ENCODE measurements at regions not wholly inside any gene's neighbourhood (a gene's known extent, or its start where the extent isn't known, plus 50 kb on each side); places are given as distances from the start of the nearest gene placed in this dataset.

DNA sequence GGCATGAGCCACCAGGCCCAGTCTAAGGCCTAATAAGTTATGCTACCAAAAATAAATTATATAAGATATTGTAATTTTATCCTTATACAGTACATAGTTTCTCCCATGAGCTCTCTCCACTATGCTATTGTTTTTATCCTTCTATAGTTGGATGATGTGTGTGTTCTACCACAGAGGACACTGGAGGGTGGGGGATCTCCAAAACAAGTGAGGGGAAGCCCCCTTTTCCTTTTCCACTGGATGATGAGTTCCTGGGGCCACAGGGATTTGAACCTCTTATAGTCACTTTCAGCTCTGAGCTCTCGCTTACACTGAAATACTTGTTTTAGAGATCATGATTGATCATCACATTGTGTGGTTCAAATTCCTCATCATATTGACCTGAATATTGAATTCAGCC is 77.6 kb upstream of the VAV3 start:
- TF ChIP-seq, protein P1, sequence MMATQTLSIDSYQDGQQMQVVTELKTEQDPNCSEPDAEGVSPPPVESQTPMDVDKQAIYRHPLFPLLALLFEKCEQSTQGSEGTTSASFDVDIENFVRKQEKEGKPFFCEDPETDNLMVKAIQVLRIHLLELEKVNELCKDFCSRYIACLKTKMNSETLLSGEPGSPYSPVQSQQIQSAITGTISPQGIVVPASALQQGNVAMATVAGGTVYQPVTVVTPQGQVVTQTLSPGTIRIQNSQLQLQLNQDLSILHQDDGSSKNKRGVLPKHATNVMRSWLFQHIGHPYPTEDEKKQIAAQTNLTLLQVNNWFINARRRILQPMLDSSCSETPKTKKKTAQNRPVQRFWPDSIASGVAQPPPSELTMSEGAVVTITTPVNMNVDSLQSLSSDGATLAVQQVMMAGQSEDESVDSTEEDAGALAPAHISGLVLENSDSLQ (IDR thresholded peaks at IDR 0.05): no peak
- no peak for TF ChIP-seq ELF4 (IDR thresholded peaks at IDR 0.05)
- no peak for TF ChIP-seq FOXA1 (IDR thresholded peaks at IDR 0.05)
- TF ChIP-seq SP1 (IDR thresholded peaks at IDR 0.05): no peak
- TF ChIP-seq ARNT (IDR thresholded peaks at IDR 0.05): no peak
- no peak for TF ChIP-seq SUZ12 (IDR thresholded peaks at IDR 0.05)
- TF ChIP-seq FOXK2 (IDR thresholded peaks at IDR 0.05): no peak
- TF ChIP-seq BHLHE40 (IDR thresholded peaks at IDR 0.05; ENCODE audit: borderline replicate concordance): no peak
- no peak for TF ChIP-seq HDGF (IDR thresholded peaks at IDR 0.05; ENCODE audit: borderline replicate concordance)

Data from HEK293T (cell line).